Activated naive CD8-positive, alpha-beta T cell treated with anti-CD3 and anti-CD28 coated beads, Interleukin-2, amount 10 ng/mL, durations not matched to agents 7 days and 5 days (primary cell): ENCODE measurements at regions not wholly inside any gene's neighbourhood (a gene's known extent, or its start where the extent isn't known, plus 50 kb on each side); places are given as distances from the start of the nearest gene placed in this dataset.
"Not testable (repeated sequence)": the region's sequence is repeated elsewhere in the genome, so short reads cannot be mapped to it uniquely, and the experiment has no call there.

ENCODE experiments used
- ATAC-seq: fragments of 150-1000 bp; cut with Tn5 transposase; one replicate; pipeline ENCODE4 v1.10.0; 2021; ENCODE audit warnings: low read depth, moderate library complexity
- POLR2A ChIA-PET: fragments of 350-600 bp; sonication (Branson Sonifier 250); formaldehyde crosslinking; loops from one replicate; lab custom pipeline; 2021; ENCODE audit warnings: antibody characterized with exemption; lab: Charles Lee
- DNase-seq: peaks from one replicate; pipeline ENCODE4 v3.0.0; 2021
- H3K27ac Mint-ChIP-seq: one replicate; pipeline ENCODE4 v1.8.0; 2022; ENCODE audit warnings: mild to moderate bottlenecking, mixed read lengths
- H3K27me3 Mint-ChIP-seq: one replicate; pipeline ENCODE4 v1.8.0; 2022; ENCODE audit warnings: mild to moderate bottlenecking, moderate library complexity, mixed read lengths
- H3K36me3 Mint-ChIP-seq: one replicate; pipeline ENCODE4 v1.8.0; 2021; ENCODE audit warnings: mild to moderate bottlenecking, mixed read lengths
- H3K4me1 Mint-ChIP-seq: one replicate; pipeline ENCODE4 v1.8.0; 2021; ENCODE audit warnings: mixed read lengths
- H3K4me3 Mint-ChIP-seq: one replicate; pipeline ENCODE4 v1.8.0; 2022; ENCODE audit warnings: mild to moderate bottlenecking, moderate library complexity, mixed read lengths
- H3K9me3 Mint-ChIP-seq: one replicate; pipeline ENCODE4 v1.8.0; 2021; ENCODE audit warnings: mixed read lengths

DNA sequence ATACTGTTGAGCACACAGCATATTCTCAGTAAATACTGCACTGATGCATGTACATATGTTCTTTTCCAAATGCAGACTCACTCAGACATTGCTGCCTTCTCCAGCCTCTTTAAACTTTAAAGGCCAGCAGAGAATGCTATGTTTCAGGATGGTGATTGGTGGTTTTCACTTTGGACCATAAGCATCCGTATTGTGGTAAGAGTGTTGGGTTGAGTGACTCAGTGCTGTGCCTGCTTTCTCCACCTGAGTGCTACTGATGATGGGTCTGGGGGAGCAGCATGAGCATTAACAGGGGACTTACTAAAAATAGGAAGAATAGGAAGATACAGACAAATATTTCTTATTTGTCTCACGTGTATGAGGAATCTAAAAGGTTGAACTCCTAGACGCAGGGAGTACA is 56.3 kb upstream of the ZNF92 start:
- no peak overlapping the region for H3K4me3 Mint-ChIP-seq
- no peaks in the 10 kb centered on the region for H3K9me3 Mint-ChIP-seq
- peaks cover 6% of the 10 kb centered on the region for H3K27me3 Mint-ChIP-seq
- H3K4me1 Mint-ChIP-seq = no peaks in the 10 kb centered on the region
- no peak for DNase-seq
- no peaks in the 10 kb centered on the region for H3K36me3 Mint-ChIP-seq
- H3K27ac Mint-ChIP-seq = no peak overlapping the region
- ATAC-seq = no peak
- POLR2A ChIA-PET = no interaction called here

GRCh38 chr7:65310761-65311160 is 62.9 kb upstream of the ZNF92 start:
- no peak overlapping the region for H3K27ac Mint-ChIP-seq
- H3K4me3 Mint-ChIP-seq = no peak overlapping the region
- ATAC-seq (no peak), DNase-seq (no peak)
- no peaks in the 10 kb centered on the region for H3K36me3 Mint-ChIP-seq
- H3K9me3 Mint-ChIP-seq = no peaks in the 10 kb centered on the region
- POLR2A ChIA-PET = no interaction called here
- no peaks in the 10 kb centered on the region for H3K4me1 Mint-ChIP-seq
- no peaks in the 10 kb centered on the region for H3K27me3 Mint-ChIP-seq

GRCh38 chr7:65308300-65308678 is 65.4 kb upstream of the ZNF92 start:
- Mint-ChIP-seq H3K4me1 (no peaks in the 10 kb centered on the region), H3K27ac (no peak overlapping the region), H3K36me3 (no peaks in the 10 kb centered on the region), H3K4me3 (no peak overlapping the region), H3K27me3 (peaks cover 3% of the 10 kb centered on the region), H3K9me3 (no peaks in the 10 kb centered on the region)
- no peak for ATAC-seq
- no peak for DNase-seq
- POLR2A ChIA-PET = no interaction called here

GRCh38 chr7:65307651-65308299 is 65.9 kb upstream of the ZNF92 start:
- peak; percentile 31 for DNase-seq
- ATAC-seq = peak; percentile 42
- POLR2A ChIA-PET = no interaction called here
- Mint-ChIP-seq H3K9me3 (no peaks in the 10 kb centered on the region), H3K36me3 (no peaks in the 10 kb centered on the region), H3K4me1 (no peaks in the 10 kb centered on the region), H3K27me3 (peaks cover 3% of the 10 kb centered on the region), H3K4me3 (no peak overlapping the region), H3K27ac (no peak overlapping the region)

- no peaks in the 10 kb centered on the region for H3K4me1 Mint-ChIP-seq
- H3K27ac Mint-ChIP-seq = no peak overlapping the region
- POLR2A ChIA-PET = no interaction called here
- H3K4me3 Mint-ChIP-seq = no peak overlapping the region
- H3K27me3 Mint-ChIP-seq = peaks cover 3% of the 10 kb centered on the region
- no peaks in the 10 kb centered on the region for H3K9me3 Mint-ChIP-seq
- ATAC-seq (no peak), DNase-seq (no peak)
- no peaks in the 10 kb centered on the region for H3K36me3 Mint-ChIP-seq
These were observed 69.5 kb upstream of the ZNF92 start for GRCh38 chr7:65304175-65304574.

GRCh38 chr7:65302883-65303282 is 70.8 kb upstream of the ZNF92 start:
- H3K4me3 Mint-ChIP-seq = no peak overlapping the region
- no peaks in the 10 kb centered on the region for H3K9me3 Mint-ChIP-seq
- no peaks in the 10 kb centered on the region for H3K36me3 Mint-ChIP-seq
- H3K27ac Mint-ChIP-seq = no peak overlapping the region
- H3K4me1 Mint-ChIP-seq = no peaks in the 10 kb centered on the region
- POLR2A ChIA-PET = no interaction called here
- no peak for DNase-seq
- H3K27me3 Mint-ChIP-seq = peaks cover 10% of the 10 kb centered on the region
- ATAC-seq = no peak

DNA sequence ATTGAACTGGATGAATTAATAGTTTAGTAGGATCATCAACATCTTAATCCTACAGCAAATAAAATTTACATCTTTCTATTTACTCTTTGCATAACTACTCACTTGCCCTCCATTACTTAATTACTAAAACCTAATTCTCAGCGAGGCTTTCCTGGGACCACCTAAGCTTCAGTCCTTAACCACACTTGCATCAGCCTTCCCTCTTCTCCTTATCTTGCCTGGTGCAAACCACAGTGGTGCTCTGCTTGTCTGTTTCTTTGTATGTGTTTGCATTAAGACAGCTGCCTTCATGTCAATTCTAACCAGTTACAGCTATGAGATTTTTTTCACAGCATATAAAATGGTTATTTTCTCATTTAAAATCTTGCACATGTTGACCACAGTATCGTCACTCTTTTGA is 72.6 kb upstream of the ZNF92 start:
- Mint-ChIP-seq H3K36me3 (no peaks in the 10 kb centered on the region), H3K27ac (no peak overlapping the region), H3K4me1 (no peaks in the 10 kb centered on the region), H3K9me3 (no peaks in the 10 kb centered on the region), H3K4me3 (no peak overlapping the region), H3K27me3 (peaks cover 14% of the 10 kb centered on the region)
- DNase-seq = no peak
- POLR2A ChIA-PET = no interaction called here
- no peak for ATAC-seq

- DNase-seq (no peak), ATAC-seq (no peak)
- H3K9me3 Mint-ChIP-seq = no peaks in the 10 kb centered on the region
- H3K27me3 Mint-ChIP-seq = peaks cover 25% of the 10 kb centered on the region
- peak overlapping the region; percentile 37 for H3K4me3 Mint-ChIP-seq
- H3K4me1 Mint-ChIP-seq = peaks cover 5% of the 10 kb centered on the region
- POLR2A ChIA-PET = no interaction called here
- no peak overlapping the region for H3K27ac Mint-ChIP-seq
- no peaks in the 10 kb centered on the region for H3K36me3 Mint-ChIP-seq
These were observed 78.2 kb upstream of the ZNF92 start for GRCh38 chr7:65295409-65295808.

GRCh38 chr7:65290340-65290739 is 83.3 kb upstream of the ZNF92 start:
- DNase-seq, ATAC-seq, H3K9me3 Mint-ChIP-seq, H3K4me3 Mint-ChIP-seq, H3K4me1 Mint-ChIP-seq, H3K27ac Mint-ChIP-seq, H3K36me3 Mint-ChIP-seq, POLR2A ChIA-PET: not testable (repeated sequence)
- H3K27me3 Mint-ChIP-seq = peaks cover 12% of the 10 kb centered on the region

DNA sequence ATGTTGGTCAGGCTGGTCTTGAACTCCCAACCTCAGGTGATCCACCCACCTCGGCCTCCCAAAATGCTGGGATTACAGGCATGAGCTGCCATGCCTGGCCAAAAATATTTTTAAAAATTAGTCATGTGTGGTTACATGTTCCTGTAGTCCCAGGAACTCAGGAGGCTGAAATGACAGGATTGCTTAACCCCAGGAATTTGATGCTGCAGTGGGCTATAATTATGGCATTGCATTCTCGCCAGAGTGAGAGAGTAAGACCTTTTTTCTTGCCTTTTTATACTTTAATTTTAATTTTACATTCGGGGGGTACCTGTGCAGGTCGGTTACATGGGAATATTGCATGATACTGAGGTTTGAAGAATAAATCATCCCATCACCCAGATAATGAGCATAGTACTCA is 86.6 kb upstream of the ZNF92 start:
- H3K9me3 Mint-ChIP-seq = peaks cover 1% of the 10 kb centered on the region

DNA sequence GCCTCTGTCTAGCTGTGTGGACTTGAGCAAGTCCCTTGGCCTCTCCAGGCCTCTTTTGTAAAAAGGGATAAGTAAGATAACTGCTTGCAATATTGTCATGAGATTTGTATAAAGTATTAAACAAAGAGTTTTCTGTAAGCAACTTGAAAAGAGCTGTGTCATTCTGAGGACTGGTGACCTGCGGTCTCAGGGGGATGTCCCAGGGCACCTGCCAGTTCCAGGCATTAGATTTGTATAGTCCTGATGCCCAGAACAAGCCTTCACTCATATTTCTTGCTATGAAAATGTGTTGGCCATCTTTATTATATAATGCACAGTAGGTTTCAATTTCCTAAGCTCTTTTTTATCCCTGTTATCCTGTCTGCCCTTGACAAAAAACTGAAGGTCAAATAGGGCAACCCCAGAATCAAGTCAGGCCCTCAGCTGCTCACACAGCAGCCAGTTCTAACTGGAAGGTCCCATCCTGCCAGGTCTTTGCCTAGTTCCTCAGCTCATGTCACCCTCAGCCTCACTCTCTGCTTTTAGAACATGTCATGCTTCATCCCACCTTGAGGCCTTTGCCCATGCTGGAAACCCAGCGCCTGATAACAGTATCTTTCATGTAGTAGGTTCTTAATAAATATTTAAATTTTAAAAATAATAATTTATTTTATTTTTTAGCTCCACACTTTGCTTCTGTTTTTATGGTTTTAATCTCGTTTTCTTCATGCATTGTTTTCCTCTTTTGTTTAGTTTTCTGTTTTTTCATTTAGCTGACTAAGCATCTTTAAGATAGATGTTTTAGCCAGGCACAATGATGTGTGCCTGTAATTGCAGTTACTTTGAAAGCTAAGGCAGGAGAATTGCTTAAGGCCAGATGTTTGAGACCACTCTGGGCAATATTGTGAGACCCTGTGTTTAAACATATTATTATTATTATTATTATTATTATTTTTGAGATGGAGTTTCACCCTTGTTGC is 87.5 kb upstream of the ZNF92 start:
- POLR2A ChIA-PET = no interaction called here
- H3K36me3 Mint-ChIP-seq = no peaks in the 10 kb centered on the region
- no peaks in the 10 kb centered on the region for H3K27me3 Mint-ChIP-seq
- no peak for DNase-seq
- peaks cover 3% of the 10 kb centered on the region for H3K9me3 Mint-ChIP-seq
- no peak overlapping the region for H3K4me3 Mint-ChIP-seq
- no peak for ATAC-seq
- no peaks in the 10 kb centered on the region for H3K4me1 Mint-ChIP-seq
- H3K27ac Mint-ChIP-seq = no peak overlapping the region

More for the DNA sequence above, 86.6 kb upstream of the ZNF92 start:
- no peak for DNase-seq
- no peaks in the 10 kb centered on the region for H3K36me3 Mint-ChIP-seq
- H3K27me3 Mint-ChIP-seq = no peaks in the 10 kb centered on the region
- H3K4me1 Mint-ChIP-seq = no peaks in the 10 kb centered on the region
- no peak overlapping the region for H3K27ac Mint-ChIP-seq
- POLR2A ChIA-PET = no interaction called here
- no peak overlapping the region for H3K4me3 Mint-ChIP-seq
- no peak for ATAC-seq

GRCh38 chr7:65285241-65285640 is 88.4 kb upstream of the ZNF92 start:
- DNase-seq, H3K4me3 Mint-ChIP-seq, H3K4me1 Mint-ChIP-seq, H3K36me3 Mint-ChIP-seq, H3K27me3 Mint-ChIP-seq, ATAC-seq, POLR2A ChIA-PET, H3K9me3 Mint-ChIP-seq, H3K27ac Mint-ChIP-seq: not testable (repeated sequence)

DNA sequence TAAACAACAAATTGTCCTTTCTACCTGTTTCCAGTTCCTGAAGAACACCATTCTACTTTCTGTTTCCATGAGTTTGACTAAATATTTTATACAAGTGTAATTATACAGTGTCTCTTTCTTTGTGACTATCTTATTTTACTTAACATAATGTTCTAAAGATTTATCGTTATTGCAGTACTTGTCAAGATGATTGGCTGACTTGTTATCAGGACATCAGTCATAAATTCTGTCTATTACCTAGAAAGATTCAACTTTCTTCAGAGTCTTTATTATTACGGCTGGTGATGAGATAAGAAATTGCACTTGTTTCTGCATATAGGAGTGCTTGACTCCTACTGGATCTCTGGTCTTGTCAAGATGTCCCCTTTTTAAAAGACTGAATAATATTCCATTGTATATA is 93.9 kb upstream of the ZNF92 start:
- Mint-ChIP-seq H3K27me3 (peaks cover 3% of the 10 kb centered on the region), H3K36me3 (no peaks in the 10 kb centered on the region), H3K4me1 (no peaks in the 10 kb centered on the region), H3K4me3 (no peak overlapping the region), H3K27ac (no peak overlapping the region), H3K9me3 (peaks cover 7% of the 10 kb centered on the region)
- POLR2A ChIA-PET = no interaction called here
- DNase-seq (no peak), ATAC-seq (no peak)

DNA sequence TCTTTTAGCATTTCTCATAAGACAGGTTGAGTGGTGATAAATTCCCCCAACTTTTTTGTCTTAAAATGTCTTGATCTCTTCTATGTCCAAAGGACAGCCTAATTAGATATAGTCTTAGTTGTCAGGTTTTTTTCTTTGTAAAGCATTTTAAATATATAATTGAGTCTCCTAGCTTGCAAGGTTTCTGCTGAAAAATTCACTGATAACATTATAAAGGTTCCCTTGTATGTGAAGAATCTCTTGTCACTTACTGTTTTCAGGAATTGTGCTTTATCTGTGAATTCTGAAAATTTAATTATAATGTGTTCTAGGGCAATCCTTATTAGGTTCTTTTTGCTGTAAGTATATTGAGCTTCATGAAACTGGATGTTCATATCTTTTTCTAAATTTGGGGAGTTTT is 96.8 kb upstream of the ZNF92 start:
- Mint-ChIP-seq H3K36me3 (no peaks in the 10 kb centered on the region), H3K27ac (no peak overlapping the region), H3K9me3 (peaks cover 9% of the 10 kb centered on the region), H3K27me3 (peaks cover 11% of the 10 kb centered on the region), H3K4me3 (no peak overlapping the region), H3K4me1 (no peaks in the 10 kb centered on the region)
- DNase-seq = no peak
- POLR2A ChIA-PET = no interaction called here
- ATAC-seq = no peak
